Thyroid gland (tissue), 4 donors: ENCODE measurements at regions not wholly inside any gene's neighbourhood (a gene's known extent, or its start where the extent isn't known, plus 50 kb on each side); places are given as distances from the start of the nearest gene placed in this dataset.

Source experiments
- DNase-seq, 2 donors: peaks; one replicate each; pipeline ENCODE4 v3.0.0-alpha.2; 2019
- H3K27ac ChIP-seq, 3 donors: fragments of 200-600 bp; sonication (generic); 1 replicate in 2 of 3; 2 replicates in 1 of 3; pipeline ENCODE4 v1.5.1; 2016 to 2019; ENCODE audit warnings: mild to moderate bottlenecking in 1 of 3, moderate library complexity in 1 of 3
- H3K27me3 ChIP-seq: fragments of 200-600 bp; sonication (generic); one replicate; pipeline ENCODE4 v1.5.1; 2019
- H3K36me3 ChIP-seq, 2 donors: fragments of 200-600 bp; sonication (generic); one replicate each; pipeline ENCODE4 v1.5.1; 2016 to 2019
- H3K4me1 ChIP-seq, 2 donors: fragments of 200-600 bp; sonication (generic); one replicate each; pipeline ENCODE4 v1.5.1; 2017 to 2019
- H3K4me3 ChIP-seq, 3 donors: fragments of 200-600 bp; sonication (generic); replicated peaks in 1 of 3; 1 replicate in 2 of 3; 2 replicates in 1 of 3; pipeline ENCODE4 v1.5.1; 2016; ENCODE audit warnings: mild to moderate bottlenecking in 1 of 3
- H3K9me3 ChIP-seq: fragments of 200-600 bp; sonication (generic); one replicate; pipeline ENCODE4 v1.5.1; 2017
- POLR2A ChIP-seq, 2 donors: fragments of 450-650 bp; IDR thresholded peaks; one replicate each; pipeline ENCODE4 v1.6.1; 2017; ENCODE audit warnings: antibody characterized with exemption in 2 of 2, mild to moderate bottlenecking in 2 of 2, moderate library complexity in 1 of 2
- WGBS, 2 donors: methylation state at CpG; one replicate each; pipeline ENCODE4 v1.1.5; 2017; 5-methylcytosine and 5-hydroxymethylcytosine counted together
- intact Hi-C: fragments of 100-400 bp; cut with DNase I; formaldehyde crosslinking; loops from one replicate; pipeline ENCODE4 v1.15.1; 2023
- TF ChIP-seq, protein P1 (sequence below), 6 experiments: fragments of 200-600 bp in 3 of 6; fragments of 450-650 bp in 3 of 6; sonication (generic) in 3 of 6; IDR thresholded peaks; one replicate each; pipeline ENCODE4 v1.5.1; 2016 to 2019; ENCODE audit warnings: antibody characterized with exemption in 6 of 6, mild to moderate bottlenecking in 2 of 6, inconsistent platforms in 1 of 6, moderate library complexity in 1 of 6

DNA sequence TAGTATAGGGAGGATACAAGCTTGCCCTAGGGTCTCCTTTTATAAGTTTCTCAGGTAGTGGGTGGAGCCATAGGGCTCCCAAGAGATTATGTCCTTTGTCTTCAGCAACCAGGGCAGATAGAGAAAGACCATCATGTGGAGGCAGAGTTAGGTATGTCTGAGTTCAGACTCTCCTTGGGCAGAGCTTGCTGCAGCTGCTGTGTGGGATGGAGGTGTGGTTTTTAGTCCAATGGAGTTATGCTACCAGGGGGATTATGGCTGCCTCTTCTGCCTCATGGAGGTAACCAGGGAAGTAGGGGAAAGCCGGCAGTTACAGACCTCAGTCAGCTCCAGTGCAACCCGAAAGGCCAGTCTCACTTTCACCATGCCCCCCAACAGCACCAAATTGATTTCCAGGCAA is 220.5 kb downstream of the NECTIN3 start:
- H3K4me3 ChIP-seq: no peak overlapping the region
- no peaks in the 10 kb centered on the region for H3K36me3 ChIP-seq
- TF ChIP-seq, protein P1, sequence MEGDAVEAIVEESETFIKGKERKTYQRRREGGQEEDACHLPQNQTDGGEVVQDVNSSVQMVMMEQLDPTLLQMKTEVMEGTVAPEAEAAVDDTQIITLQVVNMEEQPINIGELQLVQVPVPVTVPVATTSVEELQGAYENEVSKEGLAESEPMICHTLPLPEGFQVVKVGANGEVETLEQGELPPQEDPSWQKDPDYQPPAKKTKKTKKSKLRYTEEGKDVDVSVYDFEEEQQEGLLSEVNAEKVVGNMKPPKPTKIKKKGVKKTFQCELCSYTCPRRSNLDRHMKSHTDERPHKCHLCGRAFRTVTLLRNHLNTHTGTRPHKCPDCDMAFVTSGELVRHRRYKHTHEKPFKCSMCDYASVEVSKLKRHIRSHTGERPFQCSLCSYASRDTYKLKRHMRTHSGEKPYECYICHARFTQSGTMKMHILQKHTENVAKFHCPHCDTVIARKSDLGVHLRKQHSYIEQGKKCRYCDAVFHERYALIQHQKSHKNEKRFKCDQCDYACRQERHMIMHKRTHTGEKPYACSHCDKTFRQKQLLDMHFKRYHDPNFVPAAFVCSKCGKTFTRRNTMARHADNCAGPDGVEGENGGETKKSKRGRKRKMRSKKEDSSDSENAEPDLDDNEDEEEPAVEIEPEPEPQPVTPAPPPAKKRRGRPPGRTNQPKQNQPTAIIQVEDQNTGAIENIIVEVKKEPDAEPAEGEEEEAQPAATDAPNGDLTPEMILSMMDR (IDR thresholded peaks at IDR 0.05): no peak
- no peak for TF ChIP-seq POLR2A (IDR thresholded peaks at IDR 0.05)
- H3K27me3 ChIP-seq: no peaks in the 10 kb centered on the region
- intact Hi-C loops: no loop called here
- 93% methylated on average over 2 of the region's 2 CpGs; no CpG with 5 or more reads in 1 of the 2 donors for WGBS, 2 donors
- DNase-seq: no peak
- H3K4me1 ChIP-seq: no peaks in the 10 kb centered on the region
- H3K9me3 ChIP-seq: no peaks in the 10 kb centered on the region
- no peak overlapping the region for H3K27ac ChIP-seq

DNA sequence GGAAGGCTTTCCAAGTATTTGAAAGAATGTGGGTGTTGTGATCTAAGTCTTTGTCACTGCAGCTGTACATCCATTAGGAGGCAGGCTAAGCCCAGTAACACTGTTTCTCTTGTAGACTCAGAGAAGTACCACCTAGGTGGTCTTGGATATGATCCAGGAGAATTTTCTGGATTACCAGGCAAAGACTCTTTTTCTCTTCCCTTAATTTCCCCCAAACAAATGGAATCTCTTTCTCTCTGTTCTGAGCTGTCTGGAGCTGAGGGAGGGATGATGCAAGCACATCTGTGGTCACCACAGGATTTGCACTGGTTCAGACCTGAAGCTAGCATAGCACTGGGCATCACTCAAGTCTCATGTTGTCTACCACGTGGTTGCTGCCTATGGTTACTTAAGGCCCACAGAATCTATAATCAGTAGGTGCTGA is 227.6 kb downstream of the NECTIN3 start:
- H3K4me1 ChIP-seq: no peaks in the 10 kb centered on the region
- DNase-seq: no peak
- H3K9me3 ChIP-seq: no peaks in the 10 kb centered on the region
- H3K27me3 ChIP-seq: no peaks in the 10 kb centered on the region
- no peaks in the 10 kb centered on the region for H3K36me3 ChIP-seq
- H3K4me3 ChIP-seq: no peak overlapping the region
- intact Hi-C loops: no loop called here
- TF ChIP-seq, protein P1 (IDR thresholded peaks at IDR 0.05): no peak
- TF ChIP-seq POLR2A (IDR thresholded peaks at IDR 0.05): no peak
- 57 to 86% methylated on average over 1 of the region's 1 CpG for WGBS, 2 donors
- no peak overlapping the region for H3K27ac ChIP-seq

DNA sequence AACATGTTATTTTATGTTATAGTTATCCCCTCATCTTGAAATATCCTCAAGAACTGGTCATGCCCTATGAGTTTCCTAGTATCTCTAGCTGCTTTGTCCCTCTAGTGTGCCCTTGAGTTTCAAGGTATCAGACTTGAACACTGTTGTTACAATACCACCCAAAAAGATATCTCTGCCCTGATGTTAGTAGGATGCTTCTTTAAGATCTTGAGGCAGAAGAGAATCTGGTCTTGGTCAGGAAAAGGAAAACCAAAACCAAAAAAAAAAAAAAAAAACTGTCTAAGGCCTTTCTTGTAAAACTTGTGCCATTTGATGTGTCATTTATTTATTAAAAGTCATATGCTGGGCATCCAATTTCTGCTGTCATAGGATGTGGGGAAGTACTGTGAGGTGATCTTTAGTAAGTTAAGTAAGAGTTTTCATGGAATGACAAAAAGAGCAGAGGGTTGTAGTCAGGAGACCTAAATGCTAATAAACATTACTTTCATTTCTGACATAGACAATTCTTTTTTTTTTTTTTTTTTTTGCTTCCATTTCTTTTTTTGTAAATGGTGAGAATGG is 229.7 kb downstream of the NECTIN3 start:
- H3K4me1 ChIP-seq: no peaks in the 10 kb centered on the region
- H3K36me3 ChIP-seq: no peaks in the 10 kb centered on the region
- H3K9me3 ChIP-seq: no peaks in the 10 kb centered on the region
- intact Hi-C loops: no loop called here
- DNase-seq: no peak
- no peak overlapping the region for H3K27ac ChIP-seq
- H3K27me3 ChIP-seq: no peaks in the 10 kb centered on the region
- no peak overlapping the region for H3K4me3 ChIP-seq
- TF ChIP-seq, protein P1 (IDR thresholded peaks at IDR 0.05): no peak
- TF ChIP-seq POLR2A (IDR thresholded peaks at IDR 0.05): no peak

DNA sequence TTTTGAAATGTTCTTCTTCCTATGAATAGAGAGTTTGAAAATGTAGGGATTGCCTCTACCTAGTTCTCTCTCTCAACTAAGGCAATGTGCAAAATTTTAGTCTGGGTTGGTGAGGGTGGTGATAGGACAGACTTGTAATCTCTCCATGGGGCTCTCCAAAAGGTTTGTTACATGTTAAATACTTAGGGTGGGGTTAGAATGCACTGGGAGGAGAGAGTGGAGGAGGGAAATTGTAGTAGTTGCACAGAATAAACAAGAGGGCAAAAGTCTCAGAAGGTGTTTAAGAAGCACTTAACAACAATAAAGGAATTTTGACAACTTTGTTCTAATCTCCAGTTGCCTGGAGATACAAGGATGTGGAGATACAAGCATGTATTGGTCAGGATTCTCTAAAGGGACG is 230.4 kb downstream of the NECTIN3 start:
- H3K36me3 ChIP-seq: no peaks in the 10 kb centered on the region
- DNase-seq: no peak
- TF ChIP-seq POLR2A (IDR thresholded peaks at IDR 0.05): no peak
- TF ChIP-seq, protein P1 (IDR thresholded peaks at IDR 0.05): no peak
- no peak overlapping the region for H3K4me3 ChIP-seq
- no peaks in the 10 kb centered on the region for H3K27me3 ChIP-seq
- 93 to 97% methylated on average over 1 of the region's 1 CpG for WGBS, 2 donors
- intact Hi-C loops: no loop called here
- H3K9me3 ChIP-seq: no peaks in the 10 kb centered on the region
- no peaks in the 10 kb centered on the region for H3K4me1 ChIP-seq
- H3K27ac ChIP-seq: no peak overlapping the region

DNA sequence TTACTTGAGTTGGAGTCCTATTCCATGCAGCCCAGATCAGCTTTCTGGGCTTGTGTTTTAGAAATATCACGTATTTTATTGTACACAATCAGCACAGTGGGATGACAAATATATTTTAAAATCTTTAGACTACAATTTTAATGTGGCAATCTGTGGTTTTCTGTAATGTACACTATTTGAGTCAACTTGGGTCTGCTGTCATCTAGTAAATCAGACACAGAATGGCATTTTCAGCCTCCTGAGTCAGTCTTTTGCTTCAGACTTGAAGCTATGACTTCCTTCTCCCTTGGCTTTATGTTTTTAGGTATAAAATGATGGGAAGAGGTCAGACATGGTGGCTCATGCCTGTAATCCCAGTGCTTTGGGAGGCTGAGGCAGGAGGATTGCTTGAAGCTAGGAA is 232.1 kb downstream of the NECTIN3 start:
- Histone ChIP-seq H3K4me3 (no peak overlapping the region), H3K9me3 (no peaks in the 10 kb centered on the region), H3K27me3 (no peaks in the 10 kb centered on the region), H3K36me3 (no peaks in the 10 kb centered on the region), H3K27ac (no peak overlapping the region), H3K4me1 (no peaks in the 10 kb centered on the region)
- intact Hi-C loops: no loop called here
- WGBS, 2 donors: 91% methylated on average over 1 of the region's 1 CpG
- no peak for TF ChIP-seq POLR2A (IDR thresholded peaks at IDR 0.05)
- TF ChIP-seq, protein P1 (IDR thresholded peaks at IDR 0.05): no peak
- DNase-seq: no peak
